GM18517 (cell line): ENCODE measurements at regions not wholly inside any gene's neighbourhood (a gene's known extent, or its start where the extent isn't known, plus 50 kb on each side); places are given as distances from the start of the nearest gene placed in this dataset.

Source experiments
- ATAC-seq: cut with Tn5 transposase; IDR thresholded peaks from one replicate; pipeline ENCODE4 v1.9.1; 2021; ENCODE audit warnings: mild to moderate bottlenecking, moderate library complexity; ENCODE audit not compliant: unreplicated experiment

GRCh38 chr2:198315791-198316630 is 511.6 kb downstream of the PLCL1 start:
- no peak for ATAC-seq

- ATAC-seq = no peak
These were observed 510.3 kb downstream of the PLCL1 start for GRCh38 chr2:198314559-198315153.

GRCh38 chr2:198312596-198313483 is 508.4 kb downstream of the PLCL1 start:
- no peak for ATAC-seq

- no peak for ATAC-seq
These were observed 506.6 kb downstream of the PLCL1 start for GRCh38 chr2:198311020-198311419.

DNA sequence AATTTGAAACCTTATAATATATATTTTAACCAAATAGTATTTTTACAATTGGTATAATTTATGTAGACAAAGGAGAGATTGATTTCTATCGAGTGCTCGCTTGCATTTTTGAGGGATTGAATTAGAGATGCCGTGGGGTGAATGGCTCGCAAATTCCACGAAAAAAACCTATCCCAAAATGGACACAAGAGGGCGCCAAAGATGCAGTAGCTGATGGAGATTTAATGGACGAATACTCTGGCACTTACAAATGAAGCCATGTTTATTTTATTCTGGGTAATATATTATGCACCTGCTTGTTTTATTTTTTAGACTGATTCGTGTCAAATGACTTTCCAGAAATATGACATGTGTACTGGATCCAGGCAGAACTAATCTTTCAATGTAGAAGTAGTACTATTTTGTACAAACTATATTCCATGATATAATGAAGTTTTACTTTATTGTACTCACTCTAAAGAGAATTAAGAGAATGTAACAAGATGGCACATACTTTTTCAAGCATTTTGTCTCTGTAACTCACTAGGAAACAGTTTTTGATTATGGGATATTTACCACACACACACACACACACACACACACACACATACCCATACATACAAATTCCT is 505.4 kb downstream of the PLCL1 start:
- ATAC-seq = peak; percentile 63

DNA sequence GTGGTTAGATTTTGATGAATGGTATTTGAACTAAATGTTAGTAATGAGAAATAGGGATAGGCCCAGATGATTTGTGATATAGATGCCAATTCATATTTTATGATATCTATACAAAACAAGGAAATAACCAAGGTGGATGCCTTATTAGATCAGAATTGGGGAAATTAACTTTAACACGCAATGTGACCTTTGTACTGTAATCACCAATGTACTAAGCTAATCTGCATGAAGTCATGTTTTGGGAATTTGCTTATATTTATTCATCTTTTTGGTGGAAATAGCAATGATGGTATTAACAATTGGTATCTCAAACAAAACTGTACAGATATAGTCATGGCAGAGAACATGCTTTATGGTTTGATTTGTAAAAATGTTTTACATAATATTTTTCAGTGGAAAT is 504.7 kb downstream of the PLCL1 start:
- no peak for ATAC-seq

DNA sequence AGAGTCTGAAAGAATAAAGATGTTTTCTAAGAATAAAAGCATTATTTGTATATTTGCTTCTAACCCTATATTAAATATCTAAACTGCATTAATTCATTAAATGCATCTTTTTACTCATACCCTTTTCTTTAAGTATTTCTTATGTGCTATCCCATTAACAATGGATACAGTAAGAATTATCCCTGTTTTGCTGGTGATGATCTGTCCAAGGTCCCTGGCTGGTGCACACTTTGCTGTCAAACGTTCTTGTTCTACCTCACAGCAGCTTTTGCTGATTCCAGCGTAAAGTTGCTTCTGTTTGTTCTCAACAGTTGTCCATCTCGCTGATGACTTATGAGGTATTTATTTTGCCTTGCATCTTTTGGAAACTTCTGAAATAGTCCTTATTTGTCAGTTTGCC is 504.0 kb downstream of the PLCL1 start:
- ATAC-seq = no peak

- no peak for ATAC-seq
These were observed 502.7 kb downstream of the PLCL1 start for GRCh38 chr2:198307093-198307492.

- ATAC-seq = no peak
These were observed 500.5 kb downstream of the PLCL1 start for GRCh38 chr2:198304859-198305258.

- no peak for ATAC-seq
These were observed 493.0 kb downstream of the PLCL1 start for GRCh38 chr2:198297350-198297749.

DNA sequence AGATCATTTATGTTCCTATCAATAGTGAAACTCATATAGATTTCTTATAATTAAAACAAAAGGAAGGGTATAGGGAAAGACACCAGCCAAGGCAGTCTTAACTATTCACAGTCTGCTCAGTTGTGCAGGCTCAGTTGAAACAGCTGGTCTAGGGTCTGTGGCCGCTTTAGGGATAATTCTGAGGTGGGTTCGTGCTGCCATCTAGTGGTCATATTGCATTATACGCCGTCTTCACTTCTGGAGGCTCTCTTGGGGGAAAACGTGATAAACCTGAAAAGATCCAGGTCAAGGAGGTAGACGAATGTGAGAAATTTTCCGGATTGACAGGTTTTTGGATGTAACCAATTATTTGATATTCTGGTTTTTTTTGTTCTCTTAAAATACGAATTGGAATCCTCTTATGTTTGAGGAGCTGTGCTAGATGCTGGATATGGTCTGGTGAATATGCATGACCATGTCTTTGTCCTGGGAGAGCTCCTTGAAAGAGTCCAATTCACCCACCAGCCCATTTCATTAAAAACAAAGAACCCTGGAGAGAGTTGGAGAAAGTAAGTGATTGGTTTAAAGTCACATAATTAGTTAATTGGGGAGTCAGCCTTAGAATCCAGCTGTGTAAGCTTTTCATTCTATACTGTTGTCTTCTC is 492.4 kb downstream of the PLCL1 start:
- ATAC-seq = peak; percentile 86

GRCh38 chr2:198293281-198293680 is 488.9 kb downstream of the PLCL1 start:
- no peak for ATAC-seq

DNA sequence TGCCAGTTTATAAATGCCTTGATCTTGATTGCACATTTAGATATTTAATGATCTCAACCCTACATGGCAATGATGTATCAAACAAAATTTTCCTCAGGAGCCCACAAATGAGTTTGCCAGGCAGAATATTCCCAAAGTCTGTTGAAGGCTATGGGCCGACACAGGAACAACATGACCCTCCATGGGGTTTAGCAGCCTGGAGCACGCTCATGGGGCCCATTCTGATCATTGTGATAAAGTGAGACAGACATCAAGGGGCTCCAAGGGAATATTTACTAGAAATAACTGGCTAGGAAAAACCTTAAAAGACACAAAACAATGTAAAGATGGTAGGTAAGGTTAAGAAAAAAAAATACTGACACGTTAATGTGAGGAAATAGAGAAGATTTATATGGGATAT is 485.4 kb downstream of the PLCL1 start:
- ATAC-seq = no peak

- ATAC-seq = no peak
These were observed 483.3 kb downstream of the PLCL1 start for GRCh38 chr2:198287706-198288105.

- no peak for ATAC-seq
These were observed 480.8 kb downstream of the PLCL1 start for GRCh38 chr2:198285216-198285615.

DNA sequence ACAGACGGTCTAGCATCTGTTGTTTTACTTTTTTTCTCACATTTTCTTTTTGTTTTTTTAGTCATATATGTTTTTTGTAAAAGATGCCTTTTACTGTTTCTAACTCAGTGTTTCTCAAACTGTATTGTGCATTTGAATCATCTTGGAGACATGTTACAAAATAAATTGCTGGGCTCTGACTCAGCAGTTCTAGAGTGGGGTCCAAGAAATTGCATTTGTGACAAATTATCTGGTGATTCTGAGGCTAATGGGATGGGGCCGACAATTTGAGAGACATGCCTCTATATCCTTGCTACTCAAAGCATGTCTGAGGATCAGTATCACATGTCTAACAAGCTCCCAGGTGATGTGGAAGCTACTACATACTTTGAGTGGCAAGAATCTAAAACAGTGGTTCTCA is 478.8 kb downstream of the PLCL1 start:
- no peak for ATAC-seq

- no peak for ATAC-seq
These were observed 477.7 kb downstream of the PLCL1 start for GRCh38 chr2:198282061-198282460.

- ATAC-seq = no peak
These were observed 475.8 kb downstream of the PLCL1 start for GRCh38 chr2:198280145-198280544.

DNA sequence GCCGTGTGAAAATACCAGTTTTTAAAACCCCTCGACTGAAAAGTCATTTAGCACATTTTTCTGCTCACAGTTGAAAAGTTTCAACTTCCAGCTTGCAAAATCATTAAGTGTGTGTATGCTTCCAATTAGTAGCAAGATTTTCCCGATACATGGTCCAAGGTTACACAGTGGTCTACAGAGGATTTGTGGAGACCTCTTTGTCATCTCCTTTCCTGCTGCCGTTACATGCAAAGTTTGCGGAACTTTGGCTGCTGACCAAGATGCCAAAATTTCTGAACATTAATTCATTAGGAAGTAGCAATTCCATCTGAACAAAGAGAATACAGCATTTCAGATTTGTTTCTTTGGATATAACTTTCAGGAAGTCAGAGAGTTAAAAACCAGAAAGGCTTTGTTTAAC is 474.6 kb downstream of the PLCL1 start:
- no peak for ATAC-seq

DNA sequence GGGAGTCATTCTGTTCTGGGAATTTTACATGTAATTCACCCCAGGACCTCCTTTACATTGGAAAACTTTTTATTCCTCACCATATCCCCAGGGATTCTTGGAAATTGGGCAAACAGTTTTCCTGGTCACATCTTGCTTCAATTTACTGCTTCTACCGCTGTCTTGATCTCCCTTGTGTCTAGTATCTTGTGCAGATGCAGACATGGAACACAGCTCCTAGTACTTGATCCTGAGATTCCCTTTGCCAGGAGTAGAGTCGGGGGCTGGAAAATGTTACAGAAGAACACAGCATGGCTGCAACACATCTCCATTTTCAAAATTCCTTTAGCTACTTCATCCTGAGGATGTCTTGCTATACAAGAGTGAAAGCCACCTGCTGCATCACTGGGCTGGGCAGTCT is 472.8 kb downstream of the PLCL1 start:
- no peak for ATAC-seq

DNA sequence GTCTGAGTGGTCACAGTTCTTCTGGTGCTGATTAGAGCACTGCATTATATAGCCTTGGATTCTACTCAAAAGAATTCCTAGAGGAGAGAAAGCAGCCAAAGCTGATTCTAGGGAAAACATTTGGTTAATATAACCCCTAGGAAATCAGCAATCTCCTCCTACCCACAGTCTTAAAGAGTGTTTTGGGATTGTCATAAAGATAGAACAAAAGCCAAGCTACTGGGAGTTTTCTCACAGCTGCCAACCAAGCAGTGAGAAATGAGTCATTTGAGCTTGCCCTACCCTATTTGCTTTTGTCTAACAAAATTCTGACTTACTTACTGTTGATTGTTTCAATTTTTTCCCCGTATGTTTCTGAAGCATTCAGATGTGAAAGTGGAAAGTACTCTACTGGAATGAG is 469.3 kb downstream of the PLCL1 start:
- no peak for ATAC-seq
